MV-4-11 (cell line): ENCODE measurements at regions not wholly inside any gene's neighbourhood (a gene's known extent, or its start where the extent isn't known, plus 50 kb on each side); places are given as distances from the start of the nearest gene placed in this dataset.
A peak's percentile ranks its signal among the peaks of the same experiment; 100 is the strongest.

ENCODE experiments used
- DNase-seq: peaks from one replicate; lab custom pipeline; 2025; lab: John Stamatoyannopoulos, UW

- DNase-seq, result no peak
Observed at GRCh38 chr10:110375121-110375520, 70.4 kb upstream of the SMNDC1 start.

GRCh38 chr10:110376021-110376766 is 71.5 kb upstream of the SMNDC1 start:
- DNase-seq, result no peak

DNA sequence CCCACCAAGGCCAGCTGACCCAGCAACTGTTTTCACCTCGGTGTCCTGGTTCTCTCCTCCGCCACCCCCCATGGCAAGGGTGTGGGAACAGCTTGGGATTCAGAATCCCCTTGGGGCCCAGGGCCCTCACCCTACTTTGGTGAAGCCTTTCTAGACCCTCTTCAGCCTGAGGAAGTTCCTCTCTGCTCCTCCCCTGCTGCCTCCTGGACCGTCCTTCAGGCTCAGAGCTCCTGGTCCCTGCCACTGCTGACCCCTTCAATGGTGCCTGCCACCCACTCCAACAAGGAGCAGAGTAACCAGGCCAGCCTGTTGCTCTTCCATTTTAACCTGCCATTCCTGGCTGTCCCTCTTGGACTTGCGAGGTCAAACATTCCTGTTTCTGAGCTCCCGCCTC is 72.0 kb upstream of the SMNDC1 start:
- no peak for DNase-seq

GRCh38 chr10:110378006-110378405 is 73.3 kb upstream of the SMNDC1 start:
- no peak for DNase-seq

- no peak for DNase-seq
Observed at GRCh38 chr10:110378533-110379108, 73.9 kb upstream of the SMNDC1 start.

DNA sequence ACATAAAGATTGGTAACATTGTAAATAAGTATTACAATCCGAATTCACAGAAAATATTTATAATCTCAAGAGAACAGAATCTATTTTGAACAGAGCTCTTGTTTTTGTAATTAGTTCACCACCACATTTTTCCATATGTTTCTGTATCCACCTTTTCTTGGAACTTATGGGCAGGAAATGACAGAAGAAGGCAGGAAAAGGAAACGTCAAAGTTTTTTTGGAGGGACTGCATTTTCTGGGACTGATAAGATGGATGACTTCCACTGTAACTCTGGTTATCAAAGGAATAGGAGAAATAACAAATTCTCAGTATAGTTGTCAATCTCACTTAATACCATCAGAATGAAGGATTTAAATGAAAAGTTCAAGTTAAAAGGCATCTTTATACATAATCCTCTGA is 75.1 kb upstream of the SMNDC1 start:
- no peak for DNase-seq

DNA sequence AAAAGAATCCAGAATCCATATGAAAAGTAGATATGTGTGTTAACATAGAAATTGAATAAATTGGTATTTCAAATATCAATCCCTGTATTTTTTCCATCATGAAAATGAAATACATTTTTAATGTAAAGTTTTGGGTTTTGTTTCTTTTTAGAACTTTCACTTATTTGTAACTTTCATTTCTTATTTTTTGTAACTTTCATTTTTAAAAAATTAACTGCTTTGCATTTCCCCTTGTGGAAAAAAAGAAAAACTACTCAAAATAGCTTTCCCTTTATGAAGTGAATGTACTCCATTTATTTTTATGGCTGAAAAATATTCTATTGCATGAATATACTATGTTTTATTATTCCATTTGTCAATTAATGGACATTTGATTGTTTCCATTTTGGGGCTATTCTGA is 75.6 kb upstream of the SMNDC1 start:
- DNase-seq, result no peak

- no peak for DNase-seq
Observed at GRCh38 chr10:110382695-110383094, 78.0 kb upstream of the SMNDC1 start.

DNA sequence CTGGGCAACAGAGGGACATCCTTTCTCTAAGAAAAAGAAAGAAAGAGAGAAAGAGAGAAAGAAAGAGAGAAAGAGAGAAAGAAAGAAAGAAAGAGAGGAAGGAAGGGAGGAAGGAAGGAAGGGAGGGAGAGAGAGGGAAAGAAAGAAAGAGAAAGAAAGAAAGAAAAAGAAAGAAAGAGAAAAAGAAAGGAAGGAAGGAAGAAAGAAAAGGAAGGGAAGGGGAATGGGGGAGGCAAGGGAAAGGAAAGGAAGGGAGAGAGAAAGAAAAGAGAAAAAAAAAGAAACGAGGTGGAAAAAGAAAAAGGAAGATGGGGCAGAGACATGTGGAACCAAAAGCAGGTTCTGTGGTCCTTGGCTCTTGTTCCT is 82.9 kb upstream of the SMNDC1 start:
- no peak for DNase-seq

- DNase-seq, result peak; percentile 50
Observed at GRCh38 chr10:110387983-110388686, 83.4 kb upstream of the SMNDC1 start.

DNA sequence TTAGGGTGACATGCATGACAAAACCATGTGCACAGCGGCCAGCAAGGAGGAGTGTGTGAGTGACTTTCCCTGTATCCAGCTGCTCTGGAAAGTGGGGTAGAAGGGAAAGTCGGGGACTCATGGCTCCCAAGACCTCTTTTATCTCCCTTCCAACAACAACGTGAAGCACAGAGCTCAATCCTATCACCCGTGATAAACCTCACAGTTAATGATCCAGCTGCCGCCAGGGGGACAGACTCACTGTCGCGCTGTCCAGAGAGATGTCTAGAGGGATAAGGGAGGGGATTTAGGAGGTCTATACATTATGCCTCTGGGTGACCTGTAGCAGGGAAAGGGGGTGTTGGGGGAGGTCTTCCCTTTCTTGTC is 84.0 kb upstream of the SMNDC1 start:
- no peak for DNase-seq

DNA sequence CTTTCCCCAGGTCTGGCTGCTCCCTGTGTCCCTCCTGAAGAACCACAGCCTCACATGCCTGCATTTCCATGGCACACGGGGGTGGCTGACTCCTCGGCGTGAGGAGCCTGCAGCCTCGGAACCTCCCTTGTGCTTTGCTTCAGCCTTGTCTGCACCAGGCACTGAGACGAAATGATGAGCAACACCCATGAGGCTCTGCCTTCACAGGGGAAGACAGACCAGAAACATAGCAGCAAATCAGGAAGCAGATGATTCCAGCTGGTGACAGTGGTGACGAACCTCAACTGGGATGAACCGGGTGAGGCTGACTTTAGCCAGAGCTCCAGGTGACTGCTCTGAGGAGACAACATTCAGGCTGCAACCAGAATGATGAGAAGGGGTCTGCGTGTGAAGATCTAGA is 84.5 kb upstream of the SMNDC1 start:
- DNase-seq, result peak; percentile 39

DNA sequence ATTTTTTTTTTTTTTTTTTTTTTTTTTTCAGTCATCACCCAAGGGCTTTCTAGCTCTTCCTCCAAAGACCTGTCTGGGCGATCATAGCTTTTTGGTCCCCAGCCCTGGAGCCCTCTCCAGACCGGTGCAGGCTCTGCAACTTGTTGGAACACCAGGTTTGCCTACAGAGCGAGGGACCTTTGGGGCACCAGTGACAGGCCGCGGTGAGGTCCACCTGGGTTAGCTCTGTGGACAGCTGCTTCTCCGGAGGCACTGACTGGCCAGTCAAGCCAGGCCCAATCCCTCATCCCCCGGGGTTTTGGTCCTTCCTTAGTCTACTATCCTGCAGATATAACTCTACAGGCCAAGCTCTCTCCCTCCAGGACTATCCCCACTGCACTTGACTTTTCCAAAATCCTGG is 86.8 kb upstream of the SMNDC1 start:
- DNase-seq, result no peak

DNA sequence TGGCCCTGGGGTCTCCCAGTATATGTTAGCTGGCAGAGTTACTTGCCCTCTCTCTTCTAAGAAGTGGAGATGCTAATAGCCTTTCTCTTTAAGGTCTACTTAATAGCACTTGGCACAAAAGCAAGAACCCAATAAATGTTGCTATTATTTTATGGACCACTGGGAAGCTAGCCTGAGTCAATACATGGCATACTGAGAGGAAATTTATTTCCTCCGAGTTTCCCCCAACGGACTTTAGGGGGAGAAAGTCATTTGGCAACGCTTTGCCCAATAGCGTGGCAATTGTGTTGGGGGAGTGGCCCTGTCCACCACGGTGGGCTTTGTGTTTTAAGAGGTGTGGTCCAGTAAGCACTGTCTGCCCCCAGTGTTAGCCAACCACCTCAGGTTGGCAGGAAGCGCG is 87.4 kb upstream of the SMNDC1 start:
- DNase-seq, result no peak

DNA sequence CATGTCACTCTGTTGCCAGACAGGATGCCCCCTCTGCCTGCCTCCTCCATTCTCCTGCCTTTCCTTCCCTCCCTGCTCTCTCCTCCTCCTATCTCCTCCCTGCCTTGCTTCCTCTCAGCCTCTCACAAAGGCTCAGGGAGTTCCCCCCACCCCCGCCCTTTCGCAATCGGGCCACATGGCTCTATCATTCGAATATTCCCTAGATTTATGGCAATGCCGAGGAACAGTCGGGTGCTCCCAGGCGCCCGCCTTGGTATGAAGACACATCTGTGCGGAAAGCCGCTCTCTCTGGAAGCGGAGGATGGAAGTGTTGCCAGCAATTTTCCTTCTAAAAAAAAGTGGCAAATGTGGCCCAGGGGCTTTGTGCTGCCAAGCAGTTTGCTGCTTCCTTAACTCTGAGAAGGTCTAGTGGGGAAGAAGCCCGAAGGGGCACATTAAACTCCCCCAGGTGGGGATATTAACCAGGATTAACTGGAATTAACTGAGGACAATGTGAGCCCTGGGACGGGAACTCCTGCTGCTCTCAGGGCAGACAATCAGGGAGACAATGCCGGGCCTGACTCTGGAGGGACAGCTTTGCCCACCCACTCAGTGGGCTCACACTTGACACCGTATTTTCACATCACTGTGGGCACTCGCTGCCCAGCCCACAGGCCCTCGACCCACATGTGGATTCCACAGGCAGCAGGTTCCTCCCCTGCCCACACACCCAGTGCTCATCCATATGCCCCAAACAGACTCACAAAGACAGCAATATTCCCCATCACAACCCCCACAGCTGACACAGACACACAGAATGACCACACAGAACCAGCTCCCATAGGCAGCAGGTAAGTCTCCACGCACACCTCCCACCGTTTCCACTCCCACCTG is 88.4 kb upstream of the SMNDC1 start:
- peak; percentile 5 for DNase-seq

DNA sequence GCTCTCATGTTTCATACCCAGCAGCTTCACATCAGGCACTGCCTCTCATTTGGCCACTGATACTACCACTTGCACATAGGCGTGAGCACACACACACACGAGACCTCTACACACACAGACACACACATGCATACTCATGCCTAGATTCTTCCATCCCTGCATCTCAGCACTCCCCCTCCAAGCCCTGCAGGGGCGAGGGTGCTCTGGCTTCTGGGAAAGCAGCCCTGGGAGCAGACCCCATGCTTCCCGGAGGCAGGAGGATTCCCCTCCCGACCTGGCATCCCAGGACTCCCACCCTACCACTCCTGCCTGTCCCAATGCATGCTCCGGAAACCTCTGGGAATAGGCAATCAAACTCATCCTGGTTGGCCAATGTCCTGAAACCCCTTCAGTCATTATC is 89.1 kb upstream of the SMNDC1 start:
- DNase-seq, result no peak

- DNase-seq, result no peak
Observed at GRCh38 chr10:110394296-110394695, 89.6 kb upstream of the SMNDC1 start.

GRCh38 chr10:110394898-110395297 is 90.2 kb upstream of the SMNDC1 start:
- no peak for DNase-seq

DNA sequence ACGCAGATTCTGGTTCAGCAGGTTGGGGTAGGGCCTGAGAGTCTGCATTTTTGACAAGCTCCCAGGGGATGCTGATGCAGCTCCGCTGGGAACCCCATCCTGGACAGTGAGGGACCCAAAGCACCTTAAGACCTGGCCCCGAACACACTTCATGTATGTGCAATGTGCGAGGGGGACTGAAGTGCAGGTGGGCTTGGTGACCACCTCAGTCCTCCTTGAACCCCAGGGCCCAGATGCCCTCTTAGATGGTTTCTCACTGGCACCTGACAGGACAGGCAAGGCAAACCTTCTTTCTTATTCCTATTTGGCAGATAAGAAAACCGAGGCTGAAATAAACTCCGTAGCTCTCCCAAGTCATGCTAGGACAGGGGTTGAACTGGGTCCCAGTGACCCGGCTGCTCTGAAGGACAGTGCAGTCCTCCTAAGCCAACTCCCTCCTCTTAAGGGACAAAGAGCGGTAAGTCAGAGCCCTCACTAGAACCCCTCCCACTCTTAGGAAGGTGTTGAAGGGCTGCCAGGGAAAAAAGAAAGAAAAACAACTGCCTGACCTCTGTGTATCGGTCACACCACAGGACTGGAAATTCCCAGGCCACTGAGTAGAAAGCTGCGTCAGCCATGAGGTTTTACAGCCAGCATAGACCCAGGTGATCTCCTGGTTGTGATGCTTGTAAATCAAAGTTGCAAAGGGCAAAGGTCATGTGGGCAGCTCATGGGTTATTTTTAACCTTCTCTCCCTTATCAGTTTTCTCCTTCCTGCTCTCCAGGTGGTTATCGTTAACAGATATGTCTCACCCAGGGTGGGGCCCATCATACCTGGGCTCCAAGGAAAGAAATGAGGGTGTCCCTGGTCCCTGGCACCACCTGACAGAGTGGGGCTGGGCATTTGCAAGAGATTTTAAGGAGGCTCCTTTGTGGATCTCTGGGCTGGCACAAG is 90.9 kb upstream of the SMNDC1 start:
- no peak for DNase-seq

GRCh38 chr10:110396284-110396651 is 91.5 kb upstream of the SMNDC1 start:
- no peak for DNase-seq

GRCh38 chr10:110397856-110398255 is 93.1 kb upstream of the SMNDC1 start:
- no peak for DNase-seq
